Activated CD8-positive, alpha-beta memory T cell treated with anti-CD3 and anti-CD28 coated beads, Interleukin-2, amount 50 U/mL, for 4 hours (primary cell): ENCODE measurements at regions not wholly inside any gene's neighbourhood (a gene's known extent, or its start where the extent isn't known, plus 50 kb on each side); places are given as distances from the start of the nearest gene placed in this dataset.
"Not testable (repeated sequence)": the region's sequence is repeated elsewhere in the genome, so short reads cannot be mapped to it uniquely, and the experiment has no call there.

ENCODE experiments used
- DNase-seq: peaks from one replicate; pipeline ENCODE4 v3.0.0-alpha.2; 2020

DNA sequence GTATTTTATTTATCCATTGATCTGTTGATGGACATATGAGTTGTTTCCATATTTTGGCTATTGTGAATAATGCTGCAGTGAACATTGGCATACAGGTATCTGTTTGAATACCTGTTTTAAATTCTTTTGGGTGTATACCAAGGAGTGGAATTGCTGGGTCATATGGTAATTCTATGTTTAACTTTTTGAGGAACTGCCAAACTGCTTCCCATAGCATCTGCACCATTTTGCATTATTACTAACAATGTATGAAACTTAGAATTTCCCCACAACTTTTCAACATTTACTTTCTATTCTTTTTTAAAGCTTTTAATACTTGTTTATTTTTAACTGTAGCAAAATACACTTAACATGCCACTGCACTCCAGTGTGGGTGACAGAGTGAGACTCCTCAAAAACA, 57.0 kb upstream of the MSN start:
- no peak for DNase-seq

DNA sequence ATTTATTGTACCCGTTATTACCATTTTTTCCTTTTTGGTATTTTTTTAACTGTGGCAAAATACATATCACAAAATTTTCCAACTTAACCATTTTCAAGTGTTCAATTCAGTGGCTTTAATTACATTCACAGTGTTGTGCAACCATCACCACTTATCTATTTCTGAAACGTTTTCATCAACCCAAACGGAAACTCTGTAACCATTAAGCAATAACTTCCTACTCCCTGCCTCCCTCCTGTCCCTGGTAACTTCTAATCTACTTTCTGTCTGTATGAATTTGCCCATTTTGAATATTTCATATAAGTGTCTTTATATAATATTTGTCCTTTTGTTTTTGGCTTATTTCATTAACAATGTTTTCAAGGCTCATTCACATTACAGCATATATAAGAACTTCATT, 57.4 kb upstream of the MSN start:
- no peak for DNase-seq

DNA sequence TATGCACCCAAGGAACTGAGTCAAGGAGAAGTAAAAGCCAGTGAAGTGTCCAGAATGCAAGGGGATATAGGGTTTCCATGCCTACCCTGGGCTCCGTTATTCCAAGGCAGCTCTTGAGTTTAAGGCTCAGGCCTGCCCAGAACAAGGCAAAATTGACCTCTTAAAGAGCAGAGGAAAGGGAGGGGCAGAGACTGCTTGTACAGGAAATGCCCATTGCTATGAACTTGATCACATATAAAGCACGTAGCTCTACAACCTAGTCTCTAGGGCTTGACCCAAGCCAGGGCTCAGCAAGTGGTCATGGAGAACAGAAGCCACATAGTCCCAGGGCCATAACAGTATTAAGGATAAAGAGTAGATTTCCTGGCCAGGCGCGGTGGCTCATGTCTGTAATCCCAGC, 58.2 kb upstream of the MSN start:
- DNase-seq = no peak

DNA sequence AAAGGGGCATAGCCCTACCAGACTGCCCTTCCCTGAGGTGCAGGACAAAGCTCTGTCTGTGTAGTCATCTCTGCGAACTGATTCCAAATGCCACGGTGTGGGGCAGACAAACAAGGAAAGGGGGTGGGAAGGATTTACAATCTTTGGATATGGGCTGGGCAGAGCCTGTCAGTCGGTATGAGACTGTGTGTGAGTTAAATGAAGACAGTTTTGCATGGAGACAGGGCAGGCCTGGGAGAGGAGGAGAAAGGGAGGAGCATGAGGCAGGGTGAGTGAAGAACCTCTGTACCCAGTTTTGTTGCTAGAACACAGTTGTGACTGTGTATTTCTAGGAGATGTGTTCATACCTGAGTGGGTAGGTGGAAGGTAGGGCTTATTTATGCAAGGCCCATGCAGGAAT, 59.4 kb upstream of the MSN start:
- no peak for DNase-seq

DNA sequence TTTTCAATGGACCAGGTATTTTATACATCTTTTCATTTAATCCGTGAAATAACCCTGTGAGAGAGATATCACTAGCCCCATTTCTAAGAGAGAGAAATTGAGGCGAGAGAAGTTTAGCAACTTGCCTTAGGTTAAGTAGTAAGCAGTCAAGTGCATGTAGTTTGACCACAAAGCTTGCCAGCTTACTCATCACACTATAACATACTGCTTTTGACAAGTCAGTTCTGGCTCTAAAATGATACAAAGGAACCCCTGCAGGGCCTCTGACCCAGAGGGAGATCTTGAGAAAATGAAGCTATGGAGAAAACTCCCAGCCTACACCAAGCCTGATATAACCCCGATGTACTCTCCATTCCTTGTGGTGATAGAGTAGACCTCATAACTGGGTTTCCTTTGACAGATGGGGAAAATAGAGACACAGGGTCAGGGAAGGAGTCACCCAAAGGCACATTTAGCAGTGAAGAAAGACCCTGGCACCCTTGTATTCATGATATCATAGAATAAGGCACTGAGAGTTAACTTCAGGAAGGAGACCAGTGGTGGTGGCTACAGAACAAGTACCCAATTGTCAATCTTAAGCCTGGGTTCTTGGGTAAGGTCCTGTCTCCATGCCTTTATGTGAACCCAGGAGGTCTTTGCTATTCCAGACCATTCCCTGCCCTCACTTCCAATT, 60.2 kb upstream of the MSN start:
- no peak for DNase-seq

DNA sequence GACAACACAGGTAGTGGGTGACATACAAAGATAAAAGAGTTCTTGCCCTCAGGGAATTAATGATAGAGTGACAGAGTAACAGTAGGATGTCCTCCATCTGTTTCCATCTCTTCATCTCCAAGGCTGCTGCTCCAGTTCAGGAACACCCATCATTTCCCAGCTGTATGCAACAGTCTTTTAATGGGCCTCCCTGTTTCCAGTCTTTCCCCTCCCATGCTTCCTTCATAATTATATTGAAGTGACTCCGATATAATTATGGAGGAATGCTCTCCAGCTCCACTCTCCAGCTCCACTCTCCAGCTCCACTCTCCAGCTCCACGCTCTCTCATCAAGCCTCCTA, 65.3 kb upstream of the MSN start:
- no peak for DNase-seq

DNA sequence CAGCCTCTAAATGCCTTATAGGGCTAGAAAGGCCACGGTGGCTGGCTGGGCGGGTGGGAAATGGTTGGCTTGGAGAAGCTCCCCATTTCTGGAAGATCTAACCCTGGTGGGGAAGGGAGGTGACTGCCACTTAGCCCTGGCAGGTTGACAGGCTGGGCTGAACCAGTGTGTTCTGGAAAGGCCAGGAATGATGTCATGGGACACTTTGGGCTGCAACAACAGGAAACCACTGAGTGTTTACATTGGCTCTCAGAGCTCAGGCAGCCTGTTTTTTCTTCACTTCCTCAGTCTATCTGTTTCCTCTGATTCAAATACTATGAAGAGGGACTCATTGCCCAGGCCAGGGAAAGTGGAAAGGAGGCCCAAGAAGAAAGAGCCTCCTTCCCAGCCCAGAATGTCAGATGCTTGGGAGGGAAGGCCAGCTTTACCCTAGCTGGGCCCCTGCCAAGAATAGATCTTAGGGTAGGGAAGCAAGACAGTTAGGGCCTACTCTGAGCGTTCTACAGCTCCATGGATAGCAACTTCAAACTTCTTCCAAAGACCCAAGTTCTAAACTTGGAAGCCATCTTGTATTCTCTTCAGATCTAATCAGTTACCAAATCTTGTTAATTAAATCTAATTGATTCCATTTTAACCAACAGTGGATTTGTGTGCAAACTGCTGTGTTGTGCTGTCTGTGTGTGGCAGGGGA, 65.8 kb upstream of the MSN start:
- peak; percentile 43 for DNase-seq

DNA sequence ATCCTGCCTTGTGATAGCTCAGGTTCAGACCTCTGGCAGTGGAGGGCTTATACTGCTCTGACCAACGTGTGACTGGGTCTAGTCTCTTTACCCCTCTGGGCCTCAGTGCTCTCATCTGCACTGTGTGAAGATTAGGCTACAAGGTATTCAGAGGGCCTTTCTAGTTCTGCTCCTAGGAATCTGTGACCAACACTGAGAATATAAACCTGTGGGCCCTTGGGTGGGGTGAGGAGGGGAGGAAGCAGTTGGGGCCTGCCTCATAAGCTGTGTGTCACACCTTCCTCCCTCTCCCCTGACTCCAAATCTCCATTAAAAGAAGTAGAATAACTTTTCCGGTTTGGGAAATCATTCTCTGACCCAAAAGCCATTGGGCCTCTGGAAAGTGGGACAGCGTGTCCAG, 66.3 kb upstream of the MSN start:
- no peak for DNase-seq

DNA sequence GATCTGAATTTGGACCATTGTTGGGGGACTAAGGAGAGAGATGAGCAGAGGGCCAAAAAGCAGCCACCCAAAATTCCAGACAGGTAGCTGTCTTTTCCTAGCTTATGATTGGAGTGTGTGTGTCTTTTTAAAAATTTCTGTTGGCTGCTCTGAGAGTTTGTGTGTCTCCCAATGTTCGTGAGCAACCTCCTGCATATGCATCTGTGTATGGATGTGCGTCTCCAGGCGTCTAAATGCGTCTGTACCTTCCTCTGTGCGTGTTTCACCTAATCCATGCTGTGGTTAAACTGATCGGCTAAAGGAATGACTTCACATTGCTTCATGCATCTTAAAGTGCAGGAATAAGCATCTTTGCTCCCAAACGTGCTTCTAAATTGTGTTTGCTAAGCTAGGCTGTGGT, 65.5 kb upstream of the LAS1L start:
- DNase-seq = no peak

DNA sequence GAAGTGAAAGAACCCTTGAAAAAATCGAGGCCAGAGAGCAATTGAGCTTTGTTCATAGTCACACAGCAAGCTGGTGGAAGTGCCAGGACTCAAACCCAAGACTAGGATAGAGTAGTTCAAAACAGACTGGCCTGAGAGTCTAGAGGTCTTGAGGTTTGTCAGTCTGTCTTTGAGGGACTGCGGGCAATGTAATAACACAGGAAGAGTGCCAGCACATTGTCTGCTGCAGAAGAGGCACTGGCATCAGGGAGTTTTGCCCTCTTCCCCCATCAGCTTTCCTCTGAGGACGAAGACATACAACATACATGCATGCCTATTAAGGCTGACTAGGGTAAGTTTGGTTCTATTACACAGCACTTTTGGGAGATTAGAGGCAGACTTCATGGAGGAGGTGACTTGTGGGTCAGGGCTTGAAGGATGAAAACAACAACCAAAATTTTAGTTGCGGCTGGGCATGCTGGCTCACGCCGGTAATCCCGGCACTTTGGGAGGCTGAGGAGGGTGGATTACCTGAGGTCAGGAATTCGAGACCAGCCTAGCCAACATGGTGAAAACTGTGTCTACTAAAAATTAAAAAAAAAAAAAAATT, 64.1 kb upstream of the LAS1L start:
- DNase-seq = no peak

DNA sequence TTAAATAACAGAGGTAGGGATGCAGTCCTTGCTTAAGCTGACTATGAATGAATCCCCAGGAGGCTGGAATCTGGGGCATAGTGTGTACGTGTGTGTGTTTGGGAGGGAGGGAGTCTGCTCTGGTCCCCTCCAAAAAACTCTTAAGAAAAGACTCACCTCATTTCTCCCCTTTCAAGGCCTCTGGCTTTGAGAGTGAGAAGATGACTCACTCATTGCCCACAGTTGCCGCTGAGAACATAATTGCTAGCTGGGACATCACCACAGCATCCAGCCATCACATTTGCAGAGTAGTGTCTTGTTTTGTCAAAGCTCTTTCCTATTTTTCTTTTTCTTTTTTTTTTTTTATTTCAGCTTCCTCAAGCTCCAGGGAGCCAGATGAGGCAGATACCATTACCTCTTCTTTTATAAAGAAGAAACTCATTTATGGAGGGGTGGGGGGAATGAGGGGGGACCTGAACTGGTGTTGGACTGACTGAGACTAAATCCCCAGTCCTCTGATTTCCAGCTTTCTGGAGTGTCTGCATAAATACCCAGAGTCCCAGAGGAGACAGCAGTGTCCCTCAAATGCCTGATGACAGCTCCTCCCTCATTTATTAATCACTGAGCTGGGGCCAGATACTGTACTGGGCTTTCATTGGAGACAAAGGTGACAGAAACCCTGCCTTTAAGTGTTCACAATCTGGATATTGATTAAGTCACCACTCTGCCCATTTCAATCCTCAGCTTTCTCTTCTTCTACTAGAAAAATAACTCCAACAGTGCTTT, 61.9 kb upstream of the LAS1L start:
- peak; percentile 59 for DNase-seq

DNA sequence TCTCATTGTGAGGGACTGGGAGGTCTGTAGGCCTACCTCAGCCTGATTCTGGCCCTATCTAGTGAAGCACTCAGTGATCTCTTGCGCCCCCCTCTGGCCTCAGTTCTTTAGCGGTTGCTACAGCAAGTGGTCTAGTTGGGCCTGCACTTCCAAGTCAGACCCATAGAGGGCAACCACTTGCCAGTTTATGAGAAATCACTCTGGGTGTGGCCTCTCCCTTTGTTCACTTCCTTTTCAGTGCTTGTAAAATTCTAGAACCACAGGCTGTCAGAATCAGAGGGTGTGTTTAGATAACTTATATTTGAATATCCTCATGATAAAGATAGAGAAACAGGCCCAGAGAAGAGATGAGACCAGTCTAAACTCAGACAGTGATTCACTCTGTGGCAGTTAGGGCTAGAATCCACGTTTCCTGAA, 60.9 kb upstream of the LAS1L start:
- peak; percentile 95 for DNase-seq

DNA sequence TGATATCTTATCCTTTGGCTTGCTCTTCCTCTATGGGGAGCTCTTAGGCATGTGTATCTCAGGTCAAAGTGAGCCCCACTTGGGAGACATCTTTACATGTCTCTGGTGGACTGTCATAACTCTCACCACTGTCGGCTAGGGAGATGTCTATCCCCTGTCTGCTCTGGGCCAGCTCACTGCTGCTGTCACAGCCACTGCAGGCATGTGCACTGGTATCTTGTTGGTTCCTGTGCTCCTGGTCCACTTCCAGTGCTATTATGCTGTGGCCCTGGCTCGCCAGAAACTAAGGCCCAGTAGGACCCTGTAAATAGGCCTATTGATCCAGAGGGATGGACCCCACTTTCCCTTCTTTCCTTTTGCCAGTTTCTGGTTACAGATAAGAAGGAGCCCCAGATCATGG, 56.6 kb upstream of the LAS1L start:
- DNase-seq = no peak

DNA sequence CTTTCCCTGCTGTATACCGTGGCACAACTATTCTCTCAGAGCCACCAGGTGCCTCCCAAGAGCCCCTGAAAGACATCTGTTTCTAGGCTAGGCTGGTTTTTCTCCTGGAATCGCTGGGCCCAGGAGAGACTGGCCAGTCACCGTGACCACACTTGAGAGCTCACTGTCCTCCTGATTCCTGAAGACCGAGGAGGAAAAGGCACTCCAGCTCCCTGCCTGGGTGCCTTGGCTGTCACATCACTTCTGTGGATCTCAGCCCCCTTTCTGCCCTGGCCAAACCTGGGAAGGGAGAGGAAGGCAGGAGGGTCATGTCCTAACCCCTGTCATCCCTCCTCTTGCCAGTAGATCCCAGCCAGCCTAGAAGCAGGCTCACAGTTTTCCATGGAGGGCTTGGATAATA, 54.7 kb upstream of the LAS1L start:
- DNase-seq = no peak

DNA sequence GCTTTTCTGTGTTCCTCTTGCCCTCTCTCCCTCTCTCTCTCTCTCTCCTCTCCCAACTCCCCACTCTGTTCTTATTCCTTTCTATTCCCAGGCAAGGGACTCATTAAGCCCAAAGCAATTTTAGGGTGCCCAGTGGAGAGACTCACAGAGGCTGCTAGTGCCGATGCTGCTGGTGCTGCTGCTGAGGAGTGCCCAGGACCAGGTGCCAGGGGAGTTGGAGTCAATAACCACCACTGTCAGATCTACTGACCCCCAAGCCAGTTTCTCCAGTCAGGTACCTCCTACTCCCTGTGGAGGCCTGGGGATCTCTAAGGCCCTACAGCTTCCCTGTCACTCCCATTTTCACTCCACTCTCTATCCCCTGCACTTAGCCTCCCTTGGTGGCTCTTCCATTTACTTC, 54.2 kb upstream of the LAS1L start:
- no peak for DNase-seq

DNA sequence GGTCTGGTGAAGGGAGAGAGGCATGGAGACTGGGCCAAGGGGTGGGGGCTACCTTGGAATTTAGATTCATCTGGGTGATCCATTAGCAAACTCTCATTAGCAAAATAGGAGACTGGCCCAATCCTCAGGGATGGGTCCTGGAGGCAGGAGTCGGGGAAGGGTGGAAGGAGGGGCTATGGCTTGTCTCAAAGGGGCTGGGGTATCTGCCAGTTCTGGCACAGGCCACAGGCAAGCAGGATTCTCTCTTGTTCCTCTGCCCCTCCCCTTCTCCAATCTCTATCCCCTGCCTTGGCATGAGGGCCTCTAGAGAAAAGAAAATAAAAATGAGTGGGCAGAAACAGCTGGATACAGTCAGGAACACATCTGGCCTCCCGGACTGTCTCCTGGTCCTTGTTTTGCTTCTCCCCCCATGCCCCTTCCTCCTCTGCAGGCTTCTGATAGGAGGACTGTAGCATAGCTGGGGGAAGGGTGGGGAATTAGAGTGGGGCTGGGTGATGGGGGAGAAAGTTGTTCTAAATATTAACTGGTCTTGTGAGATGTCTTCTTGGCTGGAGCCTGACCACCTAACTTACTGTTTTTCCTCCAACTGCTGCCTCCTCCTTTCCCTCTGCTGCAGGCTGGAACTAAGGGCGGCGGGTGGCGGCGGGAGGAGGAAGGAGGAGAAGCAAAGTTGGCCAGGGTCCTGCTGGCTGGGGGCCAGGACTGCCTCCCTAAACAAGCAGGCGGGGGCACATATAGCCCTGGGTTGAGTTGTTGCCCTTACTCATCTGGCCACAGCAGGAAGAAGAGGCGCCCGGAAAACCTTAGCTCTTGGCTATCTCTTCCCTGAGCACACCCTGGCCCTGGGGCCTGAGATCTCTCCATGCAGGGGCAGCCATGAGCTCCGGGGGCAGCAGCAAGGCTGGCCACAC, 53.3 kb upstream of the LAS1L start:
- DNase-seq = no peak

DNA sequence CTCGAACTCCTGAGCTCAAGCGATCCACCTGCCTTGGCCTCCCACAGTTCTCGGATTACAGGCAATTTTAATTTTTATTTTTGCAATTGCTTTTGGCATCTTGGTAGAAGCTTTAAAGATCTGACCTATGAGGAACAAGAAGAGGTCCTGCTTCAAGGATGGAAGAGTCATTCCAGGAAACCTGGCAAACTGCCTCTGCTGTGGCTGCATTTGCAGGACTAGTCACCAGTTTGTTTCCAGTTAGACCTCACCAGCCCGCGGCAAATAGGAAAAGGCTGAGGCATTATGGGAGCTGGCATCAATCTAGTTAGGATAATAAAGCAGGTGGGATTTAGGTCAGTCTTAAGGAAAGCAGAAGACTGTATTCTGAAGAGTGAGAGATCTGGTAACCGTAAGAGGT, 51.9 kb upstream of the LAS1L start:
- DNase-seq = no peak

DNA sequence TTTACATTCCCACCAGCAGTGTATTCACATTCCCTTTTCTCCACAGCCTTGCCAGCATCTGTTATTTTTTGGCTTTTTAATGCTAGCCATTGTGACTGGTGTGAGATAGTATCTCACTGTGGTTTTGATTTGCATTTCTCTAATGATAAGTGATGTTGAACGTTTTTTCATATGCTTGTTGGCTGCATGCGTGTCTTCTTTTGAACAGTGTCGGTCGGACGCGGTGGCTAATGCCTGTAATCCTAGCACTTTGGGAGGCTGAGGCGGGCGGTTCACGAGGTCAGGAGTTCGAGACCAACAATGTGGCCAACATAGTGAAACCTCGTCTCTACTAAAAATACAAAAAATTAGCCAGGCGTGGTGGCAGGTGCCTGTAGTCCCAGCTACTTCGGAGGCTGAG, 50.6 kb upstream of the LAS1L start:
- DNase-seq = not testable (repeated sequence)
